GM19238 (cell line): ENCODE measurements at regions not wholly inside any gene's neighbourhood (a gene's known extent, or its start where the extent isn't known, plus 50 kb on each side); places are given as distances from the start of the nearest gene placed in this dataset.

Source experiments
- DNase-seq: peaks from one replicate; pipeline ENCODE4 v3.0.0; 2011; ENCODE audit warnings: low spot score; ENCODE audit not compliant: insufficient read length

DNA sequence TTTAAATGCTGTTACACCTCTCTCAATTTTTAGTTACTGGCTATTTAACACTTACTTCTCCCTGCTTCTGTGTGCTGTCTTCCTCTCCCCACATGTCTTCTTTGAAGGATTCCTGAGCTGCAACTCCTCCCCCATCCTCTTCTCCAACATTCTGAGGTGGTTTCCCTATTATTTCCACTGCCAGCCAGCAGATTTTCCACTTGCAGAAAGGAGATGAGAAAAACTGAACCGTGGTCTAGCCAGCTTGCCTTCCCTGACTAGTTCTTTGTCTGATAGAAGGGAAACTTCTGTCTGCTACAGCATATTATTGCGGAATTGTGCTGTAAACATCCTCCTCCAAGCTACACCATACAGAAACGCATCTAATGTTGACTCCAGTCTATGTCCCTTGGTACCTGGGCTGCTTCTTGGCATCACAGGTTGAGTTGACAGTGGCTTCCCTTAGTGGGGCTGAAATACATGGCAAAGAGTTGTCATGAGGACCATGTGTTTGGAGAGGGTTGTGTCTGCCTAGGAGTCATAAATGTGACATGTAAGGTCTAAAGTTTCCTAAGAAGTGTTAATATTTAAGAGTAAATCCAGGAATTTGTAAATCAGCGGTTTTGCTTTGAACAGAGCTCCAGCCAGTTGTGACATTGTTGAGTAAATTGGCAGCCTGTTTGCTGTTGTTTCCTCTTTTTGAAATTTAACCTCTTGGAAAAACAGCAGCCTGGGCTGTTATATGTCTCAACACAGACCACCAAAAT is 68.3 kb upstream of the RND3 start:
- DNase-seq, result no peak

DNA sequence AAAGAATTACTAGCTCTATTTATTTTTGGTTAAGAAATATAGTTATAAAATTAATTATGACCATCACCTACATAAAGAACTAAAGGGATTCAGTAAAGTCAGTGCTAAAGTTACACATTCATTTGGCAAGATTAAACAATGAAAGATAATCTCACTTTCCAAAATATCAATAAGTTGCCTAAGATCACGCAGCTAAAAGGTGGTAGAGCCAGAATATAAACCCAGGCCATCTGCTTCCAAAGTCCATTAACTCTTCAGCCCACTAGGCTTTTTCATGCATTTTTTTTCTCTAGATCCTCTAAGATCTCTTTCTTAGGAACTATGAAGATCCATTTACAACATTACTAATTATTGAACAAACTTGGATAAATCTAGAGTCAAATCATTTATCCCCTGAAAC is 66.6 kb upstream of the RND3 start:
- DNase-seq, result no peak

DNA sequence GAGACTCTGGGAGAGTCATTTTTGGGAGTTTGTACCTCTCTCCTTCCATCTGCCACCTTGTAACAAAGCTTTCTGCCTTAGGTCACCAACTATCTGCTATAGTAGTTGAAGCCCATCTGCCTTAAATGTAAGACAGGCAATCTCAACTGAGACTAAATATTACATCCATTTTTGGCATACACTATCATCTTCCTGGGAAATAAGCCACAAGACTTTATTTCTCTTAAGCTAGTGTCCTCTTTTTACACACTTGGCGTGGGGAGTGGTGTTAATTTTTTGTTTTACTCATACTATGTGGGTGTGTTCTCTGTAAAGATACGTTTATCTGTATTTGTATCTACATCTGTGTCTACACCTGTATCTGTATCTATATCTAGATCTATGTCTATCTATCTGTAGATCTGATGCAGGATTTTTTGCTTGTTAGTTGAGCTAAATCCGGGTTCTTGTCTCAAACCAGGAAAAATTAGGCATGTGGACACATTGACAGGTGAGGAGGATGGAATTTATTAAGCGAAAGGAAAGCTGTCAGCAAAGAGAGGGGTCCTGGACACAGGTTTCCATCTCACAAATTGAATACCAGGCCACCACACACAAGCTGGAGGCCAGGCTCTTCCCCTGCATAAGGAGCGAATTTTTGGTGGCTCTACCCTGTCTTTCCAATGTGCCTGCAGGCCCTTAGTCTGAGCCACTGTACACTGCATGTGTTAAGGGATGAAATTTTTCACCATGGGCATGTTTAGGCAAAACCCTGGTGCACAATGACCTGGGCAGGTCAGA is 64.8 kb upstream of the RND3 start:
- no peak for DNase-seq

DNA sequence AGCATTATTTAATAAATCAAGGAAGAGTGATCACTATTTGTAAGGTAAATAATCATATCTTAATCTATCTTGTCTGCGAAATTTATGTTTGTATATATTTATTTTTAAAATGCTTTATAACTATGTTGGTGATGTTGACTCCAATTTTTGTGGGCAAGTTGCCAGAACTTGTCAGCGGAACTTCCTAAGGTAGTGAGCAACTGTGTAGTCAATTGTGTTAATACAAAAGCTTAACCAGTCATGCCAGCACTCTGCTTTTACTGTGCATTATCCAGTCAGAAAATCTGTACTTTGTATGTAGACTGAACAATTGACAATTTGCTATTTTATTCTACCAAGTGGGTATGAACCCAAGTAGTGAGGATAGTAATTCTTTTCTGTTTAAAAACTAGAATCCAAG is 61.9 kb upstream of the RND3 start:
- no peak for DNase-seq

DNA sequence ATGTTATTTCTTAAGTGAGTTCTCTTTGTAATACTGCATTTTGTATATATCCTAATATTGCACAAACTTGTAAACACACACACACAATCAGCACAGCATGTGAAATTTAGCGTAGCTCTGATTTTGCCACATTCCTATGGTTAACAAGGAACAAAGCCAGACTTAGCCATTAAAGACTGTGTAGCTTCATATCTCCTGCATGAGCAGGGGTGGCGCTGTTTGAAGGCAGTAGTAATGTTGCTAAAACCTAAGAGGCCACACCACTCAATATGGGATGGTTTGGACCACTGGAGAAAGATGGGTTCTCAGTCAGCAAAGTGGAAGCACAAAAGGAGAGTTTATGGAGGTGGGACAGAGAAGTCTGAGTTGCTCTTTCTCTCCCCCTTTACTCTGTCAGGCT is 61.1 kb upstream of the RND3 start:
- DNase-seq, result no peak

DNA sequence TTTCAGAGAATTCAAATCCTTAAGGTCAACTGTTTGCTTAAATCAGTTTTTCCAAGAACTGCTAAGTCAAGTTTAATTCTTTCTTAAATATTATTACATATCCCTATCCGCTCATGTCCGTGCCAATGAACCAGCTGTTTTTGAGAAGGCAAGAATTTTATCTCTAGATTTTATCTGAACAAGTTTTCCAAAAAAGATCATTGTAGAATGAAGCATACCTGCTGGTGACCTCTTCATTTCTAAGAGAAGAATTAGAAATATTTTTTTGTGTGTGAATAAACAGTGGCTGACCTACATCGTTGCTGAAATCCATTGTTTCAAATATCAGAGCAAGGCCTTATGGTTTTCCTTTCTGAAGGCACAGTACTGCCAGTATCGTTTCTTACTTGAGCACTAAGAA is 58.4 kb upstream of the RND3 start:
- no peak for DNase-seq

DNA sequence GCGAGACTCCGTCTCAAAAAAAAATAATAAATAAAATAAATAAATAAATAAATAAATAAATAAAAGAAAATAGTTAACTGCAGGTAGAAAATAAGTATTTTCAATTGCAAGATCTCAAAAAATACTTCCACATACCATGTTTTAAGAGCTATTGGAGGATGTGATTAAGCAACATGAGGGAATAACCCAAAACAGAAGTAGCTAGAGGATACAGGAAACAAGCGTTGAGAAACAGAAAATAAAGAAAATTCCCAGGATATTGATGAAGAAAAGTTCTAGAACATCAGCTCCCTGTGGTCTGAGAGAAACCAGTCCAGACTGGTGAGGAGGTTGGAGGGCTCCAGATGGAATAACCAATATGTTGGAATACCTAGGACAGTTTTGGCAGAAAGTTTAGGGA is 57.3 kb upstream of the RND3 start:
- no peak for DNase-seq

DNA sequence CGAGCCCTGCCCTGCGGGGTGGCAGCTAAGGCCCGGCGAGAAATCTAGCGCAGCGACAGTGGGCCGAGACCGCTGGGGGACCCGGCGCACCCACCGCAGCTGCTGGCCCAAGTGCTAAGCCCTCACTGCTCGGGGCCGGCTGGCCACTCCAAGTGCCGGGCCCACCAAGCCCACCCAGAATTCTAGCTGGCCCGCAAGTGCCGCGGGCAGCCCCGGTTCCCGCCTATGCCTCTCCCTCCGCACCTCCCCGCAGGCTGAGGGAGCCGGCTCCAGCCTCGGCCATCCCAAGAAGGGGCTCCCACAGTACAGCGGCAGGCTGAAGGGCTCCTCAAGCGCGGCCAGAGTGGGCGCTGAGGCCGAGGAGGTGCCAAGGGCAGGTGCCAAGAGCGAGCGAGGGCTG is 55.2 kb upstream of the RND3 start:
- DNase-seq, result no peak

DNA sequence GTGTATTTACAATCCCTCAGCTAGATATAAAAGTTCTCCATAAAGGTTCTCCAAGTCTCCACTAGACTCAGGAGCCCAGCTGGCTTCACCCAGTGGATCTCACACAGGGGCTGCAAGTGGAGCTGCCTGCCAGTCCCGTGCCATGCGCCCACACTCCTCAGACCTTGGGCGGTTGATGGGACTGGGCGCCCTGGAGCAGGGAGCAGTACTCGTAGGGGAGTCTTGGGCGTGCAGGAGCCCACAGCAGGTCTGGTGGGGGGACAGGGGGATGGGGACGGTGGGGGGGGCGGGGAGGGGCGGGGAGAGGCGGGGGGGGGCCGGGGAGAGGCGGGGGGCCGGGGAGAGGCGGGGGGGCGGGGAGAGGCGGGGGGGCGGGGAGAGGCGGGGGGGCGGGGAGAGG is 54.7 kb upstream of the RND3 start:
- no peak for DNase-seq

DNA sequence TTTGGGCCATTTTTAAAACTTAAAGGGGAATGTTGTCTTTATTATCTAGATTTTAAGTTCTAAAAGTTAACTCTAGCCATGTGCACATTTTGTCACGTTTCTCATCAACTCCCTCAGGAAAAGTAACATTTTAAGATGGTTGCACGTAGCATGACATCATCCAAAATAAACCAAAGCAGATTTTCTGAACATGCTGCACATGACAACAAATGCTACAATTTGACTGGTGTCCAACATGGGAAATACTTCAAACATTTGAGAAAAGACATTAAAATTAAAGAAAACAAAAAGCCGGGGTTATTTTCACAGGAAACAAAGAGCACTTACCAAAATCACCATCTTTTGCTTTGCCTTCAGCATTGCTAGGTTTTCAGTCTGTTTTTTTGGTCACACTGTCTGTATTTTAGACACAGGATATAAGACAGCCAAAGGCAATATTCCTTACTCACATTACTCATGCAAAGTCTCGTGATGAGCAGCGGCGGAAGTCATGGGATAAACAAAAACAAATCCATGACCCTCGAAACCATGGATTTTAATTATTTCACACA is 51.3 kb upstream of the RND3 start:
- no peak for DNase-seq
